Suppressor macrophage treated with lipopolysaccharide for 4 hours (primary cell): ENCODE measurements at regions not wholly inside any gene's neighbourhood (a gene's known extent, or its start where the extent isn't known, plus 50 kb on each side); places are given as distances from the start of the nearest gene placed in this dataset.
"Not testable (repeated sequence)": the region's sequence is repeated elsewhere in the genome, so short reads cannot be mapped to it uniquely, and the experiment has no call there.

Experiments
- DNase-seq: peaks from one replicate; pipeline ENCODE4 v3.0.0-alpha.2; 2020

GRCh38 chr20:40634891-40635290 lies 54.1 kb downstream of the MAFB start:
- no peak for DNase-seq

GRCh38 chr20:40633123-40633850 lies 55.7 kb downstream of the MAFB start:
- no peak for DNase-seq

GRCh38 chr20:40632346-40632976 lies 56.6 kb downstream of the MAFB start:
- DNase-seq = no peak

- DNase-seq = no peak
These were observed 57.9 kb downstream of the MAFB start for GRCh38 chr20:40631119-40631631.

- peak; percentile 83 for DNase-seq
These were observed 58.3 kb downstream of the MAFB start for GRCh38 chr20:40630713-40631112.

- no peak for DNase-seq
These were observed 58.9 kb downstream of the MAFB start for GRCh38 chr20:40630099-40630498.

GRCh38 chr20:40628877-40629276 lies 60.2 kb downstream of the MAFB start:
- DNase-seq = no peak

- DNase-seq = not testable (repeated sequence)
These were observed 70.0 kb downstream of the MAFB start for GRCh38 chr20:40619053-40619452.

- no peak for DNase-seq
These were observed 71.4 kb downstream of the MAFB start for GRCh38 chr20:40617594-40617993.

GRCh38 chr20:40612837-40613236 lies 76.2 kb downstream of the MAFB start:
- no peak for DNase-seq

- no peak for DNase-seq
These were observed 76.8 kb downstream of the MAFB start for GRCh38 chr20:40612247-40612646.

- DNase-seq = peak; percentile 69
These were observed 78.3 kb downstream of the MAFB start for GRCh38 chr20:40610730-40611129.

- DNase-seq = no peak
These were observed 81.1 kb downstream of the MAFB start for GRCh38 chr20:40607927-40608326.

- DNase-seq = no peak
These were observed 82.4 kb downstream of the MAFB start for GRCh38 chr20:40606660-40607059.

GRCh38 chr20:40606237-40606636 lies 82.8 kb downstream of the MAFB start:
- no peak for DNase-seq

- no peak for DNase-seq
These were observed 84.6 kb downstream of the MAFB start for GRCh38 chr20:40604416-40604815.

GRCh38 chr20:40603057-40603651 lies 85.9 kb downstream of the MAFB start:
- no peak for DNase-seq

GRCh38 chr20:40602381-40602780 lies 86.7 kb downstream of the MAFB start:
- peak; percentile 61 for DNase-seq

- peak; percentile 64 for DNase-seq
These were observed 88.4 kb downstream of the MAFB start for GRCh38 chr20:40600441-40601219.

GRCh38 chr20:40599987-40600386 lies 89.0 kb downstream of the MAFB start:
- no peak for DNase-seq

GRCh38 chr20:40592941-40593340 lies 96.1 kb downstream of the MAFB start:
- peak; percentile 90 for DNase-seq

- DNase-seq = peak; percentile 73
These were observed 97.5 kb downstream of the MAFB start for GRCh38 chr20:40591536-40591935.

GRCh38 chr20:40591119-40591518 lies 97.9 kb downstream of the MAFB start:
- peak; percentile 53 for DNase-seq
